HCT116 (cell line): ENCODE measurements at regions not wholly inside any gene's neighbourhood (a gene's known extent, or its start where the extent isn't known, plus 50 kb on each side); places are given as distances from the start of the nearest gene placed in this dataset.

Source experiments
- ATAC-seq: fragments of 200-7000 bp; cut with Tn5 transposase; 2 replicates; pipeline ENCODE4 v1.9.1; 2020; ENCODE audit warnings: mild to moderate bottlenecking, moderate library complexity
- BruUV-seq: library from RNA; stranded (reverse); fragments of 400-500 nt; replicated peaks from 2 replicates; lab custom pipeline; 2021; lab: Mats Ljungman, UMichigan
- CTCF ChIA-PET: fragments of 300-600 bp; sonication (Branson Sonifier 250); formaldehyde crosslinking; loops from one replicate; lab custom pipeline; 2021; ENCODE audit warnings: antibody characterized with exemption; lab: Charles Lee
- POLR2A ChIA-PET: fragments of 300-600, 350-600 bp; sonication (Branson Sonifier 250); formaldehyde crosslinking; loops from one replicate; lab custom pipeline; 2021; ENCODE audit warnings: antibody characterized with exemption; lab: Charles Lee
- RAD21 ChIA-PET, 2 experiments: fragments of 300-600 bp; sonication (Branson Sonifier 250); formaldehyde crosslinking; loops; one replicate each; lab custom pipeline; 2023; ENCODE audit warnings: low total read pairs in 2 of 2; ENCODE audit not compliant: uncharacterized antibody in 2 of 2, unreplicated experiment in 2 of 2, low non-redundant PET in 1 of 2; lab: Charles Lee
- DNase-seq: peaks from one replicate; pipeline ENCODE4 v3.0.0-alpha.2; 2010; ENCODE audit warnings: low read depth, low spot score
- H2AFZ ChIP-seq: fragments of 200-600 bp; shearing (Covaris generic), sonication (generic); 2 replicates; pipeline ENCODE4 v1.6.1; 2017; ENCODE audit warnings: low read depth, mixed run types, mixed read lengths, antibody characterized with exemption, low read length; ENCODE audit not compliant: poor library complexity, severe bottlenecking
- H3K27ac ChIP-seq: 2 replicates; pipeline ENCODE4 v1.5.1; 2012; ENCODE audit warnings: low read depth, low read length
- H3K27me3 ChIP-seq: fragments of 200-600 bp; sonication (generic); 2 replicates; pipeline ENCODE4 v1.6.1; 2016; ENCODE audit warnings: mixed run types, low read length, mixed read lengths; ENCODE audit not compliant: insufficient read depth
- H3K36me3 ChIP-seq, 2 experiments: fragments of 200-500 bp in 1 of 2; fragments of 200-600 bp in 1 of 2; sonication (Bioruptor generic) in 1 of 2; sonication (generic) in 1 of 2; 2 replicates each; pipeline versions ENCODE4 v1.5.1 to v1.6.1; 2014 to 2016; ENCODE audit warnings: low read length in 2 of 2, inconsistent platforms in 1 of 2, mixed read lengths in 1 of 2, mixed run types in 1 of 2; ENCODE audit not compliant: insufficient read depth in 2 of 2, control insufficient read depth in 1 of 2
- H3K4me1 ChIP-seq, 2 experiments: fragments of 200-600 bp in 1 of 2; sonication (generic) in 1 of 2; 2 replicates each; pipeline versions ENCODE4 v1.5.1 to v1.6.1; 2012 to 2017; ENCODE audit warnings: low read length in 2 of 2, inconsistent platforms in 1 of 2, mild to moderate bottlenecking in 1 of 2, mixed read lengths in 1 of 2, mixed run types in 1 of 2, moderate library complexity in 1 of 2; ENCODE audit not compliant: insufficient read depth in 2 of 2, control insufficient read depth in 1 of 2
- H3K4me2 ChIP-seq: fragments of 200-600 bp; sonication (generic); 2 replicates; pipeline ENCODE4 v1.6.1; 2017; ENCODE audit warnings: mixed run types, low read length, mixed read lengths
- H3K4me3 ChIP-seq, 2 experiments: fragments of 200-600 bp in 1 of 2; sonication (generic) in 1 of 2; replicated peaks in 1 of 2; 2 replicates each; pipeline ENCODE4 v1.5.1; 2011 to 2016; ENCODE audit warnings: low read length in 2 of 2, control low read depth in 1 of 2, low read depth in 1 of 2, mild to moderate bottlenecking in 1 of 2, mixed read lengths in 1 of 2, mixed run types in 1 of 2
- H3K79me2 ChIP-seq: fragments of 200-600 bp; sonication (generic); 2 replicates; pipeline ENCODE4 v1.6.1; 2017; ENCODE audit warnings: mild to moderate bottlenecking, mixed run types, low read length, moderate library complexity, mixed read lengths; ENCODE audit not compliant: insufficient read depth
- H3K9ac ChIP-seq: fragments of 200-600 bp; sonication (generic); 2 replicates; pipeline ENCODE4 v1.6.1; 2016; ENCODE audit warnings: low read length, mixed read lengths
- H3K9me2 ChIP-seq: fragments of 200-600 bp; sonication (generic), shearing (Covaris generic); 2 replicates; pipeline ENCODE4 v1.6.1; 2017; ENCODE audit warnings: mixed run types, mild to moderate bottlenecking, moderate library complexity; ENCODE audit not compliant: insufficient read depth
- H3K9me3 ChIP-seq, 2 experiments: fragments of 200-500 bp in 1 of 2; fragments of 200-600 bp in 1 of 2; sonication (Bioruptor generic) in 1 of 2; sonication (generic) in 1 of 2; 2 replicates each; pipeline ENCODE4 v1.6.1; 2014 to 2017; ENCODE audit warnings: low read length in 2 of 2, mixed read lengths in 2 of 2, inconsistent platforms in 1 of 2, low read depth in 1 of 2, mild to moderate bottlenecking in 1 of 2, mixed run types in 1 of 2, moderate library complexity in 1 of 2; ENCODE audit not compliant: control insufficient read depth in 1 of 2, insufficient read depth in 1 of 2
- H4K20me1 ChIP-seq: fragments of 200-600 bp; sonication (generic), shearing (Covaris generic); 2 replicates; pipeline ENCODE4 v1.6.1; 2017; ENCODE audit warnings: mixed run types, mild to moderate bottlenecking, moderate library complexity; ENCODE audit not compliant: insufficient read depth
- CEBPB ChIP-seq: IDR thresholded peaks from 2 replicates; pipeline ENCODE4 v1.6.1; 2012; ENCODE audit warnings: low read depth
- ELF1 ChIP-seq: IDR thresholded peaks from 2 replicates; pipeline ENCODE4 v1.6.1; 2012; ENCODE audit warnings: low read depth, borderline replicate concordance
- POLR2A ChIP-seq: IDR thresholded peaks from 2 replicates; pipeline ENCODE4 v1.7.0; 2011; ENCODE audit warnings: borderline replicate concordance; ENCODE audit not compliant: insufficient read depth, insufficient read length; ENCODE audit errors: extremely low read depth
- POLR2AphosphoS5 ChIP-seq: IDR thresholded peaks from 2 replicates; pipeline ENCODE4 v1.6.1; 2011; ENCODE audit warnings: mild to moderate bottlenecking, low read depth, low read length, moderate library complexity
- RAD21 ChIP-seq: IDR thresholded peaks from 2 replicates; pipeline ENCODE4 v1.6.1; 2012; ENCODE audit warnings: low read depth, mild to moderate bottlenecking
- YY1 ChIP-seq: IDR thresholded peaks from 2 replicates; pipeline ENCODE4 v1.6.1; 2011; ENCODE audit warnings: low read length, low read depth, moderate library complexity, mild to moderate bottlenecking; ENCODE audit not compliant: insufficient replicate concordance; ENCODE audit errors: extremely low read depth
- intact Hi-C: fragments of 100-400 bp; cut with micrococcal nuclease; formaldehyde crosslinking; loops from 2 replicates; pipeline ENCODE4 v1.10.0; 2022
- TF ChIP-seq, protein P1 (sequence below): IDR thresholded peaks from 2 replicates; pipeline ENCODE4 v1.6.1; 2011; ENCODE audit warnings: mild to moderate bottlenecking, low read length, moderate library complexity; ENCODE audit not compliant: insufficient replicate concordance; ENCODE audit errors: extremely low read depth
- TF ChIP-seq, protein P2 (sequence below), 3 experiments: fragments of 200-600 bp in 1 of 3; sonication (generic) in 1 of 3; IDR thresholded peaks in 2 of 3; conservative IDR thresholded peaks in 1 of 3; 2 replicates each; pipeline ENCODE4 v1.5.1; 2012 to 2017; ENCODE audit warnings: low read depth in 2 of 3, low read length in 2 of 3, antibody characterized with exemption in 1 of 3, borderline replicate concordance in 1 of 3, control low read depth in 1 of 3, mild to moderate bottlenecking in 1 of 3, mixed read lengths in 1 of 3, mixed run types in 1 of 3, moderate library complexity in 1 of 3; ENCODE audit not compliant: insufficient read depth in 1 of 3

DNA sequence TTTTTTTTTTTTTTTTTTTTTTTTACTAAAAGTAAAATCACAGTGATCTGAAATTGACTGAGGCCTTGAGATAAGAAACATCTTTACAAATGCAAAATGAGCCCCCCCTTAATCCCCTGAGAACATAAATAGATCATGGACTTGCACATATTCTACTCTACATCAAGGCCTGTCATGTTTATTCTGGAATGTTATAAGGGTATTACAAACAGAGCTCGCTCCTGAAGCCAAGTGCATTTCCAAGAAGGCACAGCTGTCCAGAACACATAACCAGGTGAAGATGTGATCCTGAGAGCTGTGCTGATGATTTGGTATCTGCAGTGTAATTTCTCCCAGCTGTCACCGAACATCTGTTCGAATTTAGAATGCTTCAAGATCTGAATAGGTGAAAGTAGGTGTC is 384.5 kb downstream of the GPAT3 start:
- Histone ChIP-seq H3K9me3 (no peaks in the 10 kb centered on the region), H3K4me2 (no peak overlapping the region), H4K20me1 (no peaks in the 10 kb centered on the region), H3K9me2 (no peaks in the 10 kb centered on the region), H3K36me3 (no peaks in the 10 kb centered on the region), H3K4me1 (no peaks in the 10 kb centered on the region), H3K27ac (no peak overlapping the region), H3K4me3 (no peak overlapping the region), H2AFZ (no peak overlapping the region), H3K9ac (no peak overlapping the region), H3K79me2 (no peaks in the 10 kb centered on the region), H3K27me3 (no peaks in the 10 kb centered on the region)
- RAD21 ChIA-PET = no interaction called here
- no TSS peak for BruUV-seq
- intact Hi-C loops = no loop called here
- POLR2A ChIA-PET = no interaction called here
- CTCF ChIA-PET = no interaction called here
- TF ChIP-seq, protein P1, sequence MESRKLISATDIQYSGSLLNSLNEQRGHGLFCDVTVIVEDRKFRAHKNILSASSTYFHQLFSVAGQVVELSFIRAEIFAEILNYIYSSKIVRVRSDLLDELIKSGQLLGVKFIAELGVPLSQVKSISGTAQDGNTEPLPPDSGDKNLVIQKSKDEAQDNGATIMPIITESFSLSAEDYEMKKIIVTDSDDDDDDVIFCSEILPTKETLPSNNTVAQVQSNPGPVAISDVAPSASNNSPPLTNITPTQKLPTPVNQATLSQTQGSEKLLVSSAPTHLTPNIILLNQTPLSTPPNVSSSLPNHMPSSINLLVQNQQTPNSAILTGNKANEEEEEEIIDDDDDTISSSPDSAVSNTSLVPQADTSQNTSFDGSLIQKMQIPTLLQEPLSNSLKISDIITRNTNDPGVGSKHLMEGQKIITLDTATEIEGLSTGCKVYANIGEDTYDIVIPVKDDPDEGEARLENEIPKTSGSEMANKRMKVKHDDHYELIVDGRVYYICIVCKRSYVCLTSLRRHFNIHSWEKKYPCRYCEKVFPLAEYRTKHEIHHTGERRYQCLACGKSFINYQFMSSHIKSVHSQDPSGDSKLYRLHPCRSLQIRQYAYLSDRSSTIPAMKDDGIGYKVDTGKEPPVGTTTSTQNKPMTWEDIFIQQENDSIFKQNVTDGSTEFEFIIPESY = no peak
- no peak for TF ChIP-seq CEBPB
- TF ChIP-seq, protein P2, sequence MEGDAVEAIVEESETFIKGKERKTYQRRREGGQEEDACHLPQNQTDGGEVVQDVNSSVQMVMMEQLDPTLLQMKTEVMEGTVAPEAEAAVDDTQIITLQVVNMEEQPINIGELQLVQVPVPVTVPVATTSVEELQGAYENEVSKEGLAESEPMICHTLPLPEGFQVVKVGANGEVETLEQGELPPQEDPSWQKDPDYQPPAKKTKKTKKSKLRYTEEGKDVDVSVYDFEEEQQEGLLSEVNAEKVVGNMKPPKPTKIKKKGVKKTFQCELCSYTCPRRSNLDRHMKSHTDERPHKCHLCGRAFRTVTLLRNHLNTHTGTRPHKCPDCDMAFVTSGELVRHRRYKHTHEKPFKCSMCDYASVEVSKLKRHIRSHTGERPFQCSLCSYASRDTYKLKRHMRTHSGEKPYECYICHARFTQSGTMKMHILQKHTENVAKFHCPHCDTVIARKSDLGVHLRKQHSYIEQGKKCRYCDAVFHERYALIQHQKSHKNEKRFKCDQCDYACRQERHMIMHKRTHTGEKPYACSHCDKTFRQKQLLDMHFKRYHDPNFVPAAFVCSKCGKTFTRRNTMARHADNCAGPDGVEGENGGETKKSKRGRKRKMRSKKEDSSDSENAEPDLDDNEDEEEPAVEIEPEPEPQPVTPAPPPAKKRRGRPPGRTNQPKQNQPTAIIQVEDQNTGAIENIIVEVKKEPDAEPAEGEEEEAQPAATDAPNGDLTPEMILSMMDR (IDR thresholded peaks at IDR 0.05 in 2 of 3, conservative IDR thresholded peaks at IDR 0.05 in 1 of 3; ENCODE audit: borderline replicate concordance in 1 of 3, insufficient read depth in 1 of 3, low read depth in 2 of 3, low read length in 2 of 3) = no peak
- TF ChIP-seq ELF1 = no peak
- no peak for TF ChIP-seq RAD21
- TF ChIP-seq YY1 = no peak
- TF ChIP-seq POLR2AphosphoS5 = no peak
- no peak for TF ChIP-seq POLR2A
- DNase-seq (no peak), ATAC-seq (no peak)
